Panc1 (cell line): ENCODE measurements at regions not wholly inside any gene's neighbourhood (a gene's known extent, or its start where the extent isn't known, plus 50 kb on each side); places are given as distances from the start of the nearest gene placed in this dataset.

Experiments
- ATAC-seq: fragments of 200-7000 bp; cut with Tn5 transposase; 2 replicates; pipeline ENCODE4 v1.9.1; 2020; ENCODE audit warnings: mild to moderate bottlenecking, moderate library complexity
- BruUV-seq: library from RNA; stranded (reverse); fragments of 400-500 nt; replicated peaks from 2 replicates; lab custom pipeline; 2021; lab: Mats Ljungman, UMichigan
- CTCF ChIA-PET: fragments of 300-600 bp; sonication (Branson Sonifier 250); formaldehyde crosslinking; loops from one replicate; lab custom pipeline; 2022; ENCODE audit warnings: antibody characterized with exemption; lab: Charles Lee
- POLR2A ChIA-PET: fragments of 300-600 bp; sonication (Branson Sonifier 250); formaldehyde crosslinking; loops from one replicate; lab custom pipeline; 2022; ENCODE audit warnings: antibody characterized with exemption; lab: Charles Lee
- DNase-seq: peaks from one replicate; pipeline ENCODE4 v3.0.0-alpha.2; 2010; ENCODE audit warnings: low read depth, low spot score
- H3K27ac ChIP-seq: 2 replicates; pipeline ENCODE4 v1.5.1; 2011; ENCODE audit warnings: mild to moderate bottlenecking, low read length, inconsistent platforms
- H3K27me3 ChIP-seq: fragments of 200-500 bp; sonication (Bioruptor generic); 2 replicates; pipeline ENCODE4 v1.6.0; 2014; ENCODE audit warnings: low read length, inconsistent platforms; ENCODE audit not compliant: control insufficient read depth, insufficient read depth
- H3K36me3 ChIP-seq: fragments of 200-500 bp; sonication (Bioruptor generic); 2 replicates; pipeline ENCODE4 v1.5.1; 2014; ENCODE audit warnings: inconsistent platforms, mild to moderate bottlenecking, low read length, moderate library complexity; ENCODE audit not compliant: control insufficient read depth, insufficient read depth
- H3K4me1 ChIP-seq: 2 replicates; pipeline ENCODE4 v1.5.1; 2011; ENCODE audit warnings: inconsistent platforms, mild to moderate bottlenecking, low read length, moderate library complexity; ENCODE audit not compliant: control insufficient read depth, insufficient read depth
- H3K4me3 ChIP-seq, 2 experiments: 2 replicates each; pipeline ENCODE4 v1.5.1; 2011 to 2012; ENCODE audit warnings: low read depth in 2 of 2, low read length in 2 of 2, mild to moderate bottlenecking in 2 of 2, inconsistent platforms in 1 of 2, moderate library complexity in 1 of 2
- H3K9me3 ChIP-seq: fragments of 200-500 bp; sonication (Bioruptor generic); 2 replicates; pipeline ENCODE4 v1.5.1; 2014; ENCODE audit warnings: low read depth, mild to moderate bottlenecking, inconsistent platforms, low read length, moderate library complexity; ENCODE audit not compliant: control insufficient read depth, insufficient read depth
- CTCF ChIP-seq: fragments of 450-650 bp; IDR thresholded peaks from 2 replicates; pipeline ENCODE4 v1.5.1; 2017; ENCODE audit warnings: mild to moderate bottlenecking
- POLR2AphosphoS5 ChIP-seq: IDR thresholded peaks from 2 replicates; pipeline ENCODE4 v1.6.1; 2012; ENCODE audit warnings: mild to moderate bottlenecking, low read depth, low read length, moderate library complexity
- REST ChIP-seq, 2 experiments: IDR thresholded peaks; 2 replicates each; pipeline ENCODE4 v1.6.1; 2011 to 2012; ENCODE audit warnings: low read depth in 2 of 2, control low read depth in 1 of 2, low read length in 1 of 2, mild to moderate bottlenecking in 1 of 2, moderate library complexity in 1 of 2; ENCODE audit not compliant: insufficient read depth in 1 of 2
- SIN3A ChIP-seq: IDR thresholded peaks from 2 replicates; pipeline ENCODE4 v1.6.1; 2012; ENCODE audit warnings: low read depth, mild to moderate bottlenecking, low read length, moderate library complexity, borderline replicate concordance; ENCODE audit not compliant: insufficient read depth
- TCF7L2 ChIP-seq: IDR thresholded peaks from 2 replicates; pipeline ENCODE4 v1.6.1; 2011; ENCODE audit warnings: mild to moderate bottlenecking, low read depth, low read length, inconsistent platforms
- in situ Hi-C: cut with HindIII; loops from 2 replicates; pipeline ENCODE4 v1.10.0; 2016; ENCODE audit warnings: low sequenced_read_pairs, low pct_unique_long_range_greater_than_20kb
- intact Hi-C: fragments of 100-400 bp; cut with micrococcal nuclease; formaldehyde crosslinking; loops from one replicate; pipeline ENCODE4 v1.10.0; 2022; ENCODE audit not compliant: unreplicated experiment

GRCh38 chr22:27531782-27532530 lies 269.6 kb downstream of the MN1 start:
- in situ Hi-C loops: no loop called here
- Histone ChIP-seq H3K27ac (no peak overlapping the region), H3K27me3 (no peaks in the 10 kb centered on the region), H3K36me3 (no peaks in the 10 kb centered on the region), H3K9me3 (no peaks in the 10 kb centered on the region), H3K4me3 (no peak overlapping the region), H3K4me1 (no peaks in the 10 kb centered on the region)
- ATAC-seq: no peak
- DNase-seq: no peak
- intact Hi-C loops: no loop called here
- BruUV-seq: no TSS peak
- TF ChIP-seq SIN3A: no peak
- no peak for TF ChIP-seq POLR2AphosphoS5
- no peak for TF ChIP-seq CTCF
- ChIA-PET CTCF (no interaction called here), POLR2A (no interaction called here)

- no peak for ATAC-seq
- BruUV-seq: no TSS peak
- Histone ChIP-seq H3K4me1 (no peaks in the 10 kb centered on the region), H3K27ac (no peak overlapping the region), H3K4me3 (no peak overlapping the region), H3K9me3 (no peaks in the 10 kb centered on the region), H3K36me3 (no peaks in the 10 kb centered on the region), H3K27me3 (no peaks in the 10 kb centered on the region)
- TF ChIP-seq POLR2AphosphoS5 (no peak), SIN3A (no peak), REST (IDR thresholded peaks at IDR 0.05; ENCODE audit: insufficient read depth in 1 of 2, low read depth in 2 of 2, low read length in 1 of 2) (no peak), TCF7L2 (no peak), CTCF (no peak)
- in situ Hi-C loops (no loop called here), intact Hi-C loops (no loop called here)
- DNase-seq: no peak
- POLR2A ChIA-PET: no interaction called here
- CTCF ChIA-PET: no interaction called here
These were observed 268.3 kb downstream of the MN1 start for GRCh38 chr22:27533105-27533745.
